Peyer's patch (tissue), 4 donors: ENCODE measurements at regions not wholly inside any gene's neighbourhood (a gene's known extent, or its start where the extent isn't known, plus 50 kb on each side); places are given as distances from the start of the nearest gene placed in this dataset.

Source experiments
- DNase-seq, 3 donors: peaks; one replicate each; pipeline ENCODE4 v3.0.0-alpha.2; 2017 to 2019
- H3K27ac ChIP-seq, 4 donors: fragments of 200-600 bp; sonication (generic); one replicate each; pipeline ENCODE4 v1.5.1; 2016 to 2019
- H3K27me3 ChIP-seq, 2 donors: fragments of 200-600 bp; sonication (generic); one replicate each; pipeline ENCODE4 v1.5.1; 2019
- H3K36me3 ChIP-seq, 3 donors: fragments of 200-600 bp; sonication (generic); one replicate each; pipeline ENCODE4 v1.5.1; 2016 to 2019
- H3K4me1 ChIP-seq, 4 donors: fragments of 200-600 bp; sonication (generic); one replicate each; pipeline ENCODE4 v1.5.1; 2016 to 2019
- H3K4me3 ChIP-seq, 4 donors: fragments of 200-600 bp; sonication (generic); 1 replicate in 3 of 4; 2 replicates in 1 of 4; pipeline ENCODE4 v1.5.1; 2016 to 2019; ENCODE audit warnings: mild to moderate bottlenecking in 1 of 4
- H3K9me3 ChIP-seq, 4 donors: fragments of 200-600 bp; sonication (generic); one replicate each; pipeline ENCODE4 v1.5.1; 2016 to 2019; ENCODE audit warnings: mild to moderate bottlenecking in 1 of 4
- CTCF ChIP-seq, 6 experiments: fragments of 450-650 bp in 4 of 6; fragments of 200-600 bp in 2 of 6; sonication (generic) in 1 of 6; IDR thresholded peaks; one replicate each; pipeline ENCODE4 v1.5.1; 2017 to 2019; ENCODE audit warnings: antibody characterized with exemption in 6 of 6, mild to moderate bottlenecking in 3 of 6, moderate library complexity in 1 of 6
- POLR2A ChIP-seq, 2 donors: fragments of 450-650 bp; IDR thresholded peaks; one replicate each; pipeline ENCODE4 v1.5.1; 2017; ENCODE audit warnings: antibody characterized with exemption in 2 of 2, mild to moderate bottlenecking in 2 of 2, moderate library complexity in 2 of 2

DNA sequence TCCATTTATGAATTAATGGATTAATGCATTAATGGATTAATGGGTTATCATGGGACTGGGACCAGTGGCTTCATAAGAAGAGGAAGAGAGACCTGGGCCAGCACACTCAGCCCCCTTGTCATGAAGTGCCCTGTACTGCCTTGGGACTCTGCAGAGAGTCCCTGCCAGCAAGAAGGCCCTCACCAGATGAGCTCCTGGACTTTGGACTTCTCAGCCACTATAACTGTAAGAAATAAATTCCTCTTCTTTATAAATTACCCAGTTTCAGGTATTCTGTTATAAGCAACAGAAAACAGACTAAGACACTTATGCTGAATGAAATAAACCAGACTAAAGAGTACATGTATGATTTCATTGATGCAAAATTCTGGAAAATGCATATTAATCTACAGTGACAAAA is 119.4 kb upstream of the MSX1 start:
- no peaks in the 10 kb centered on the region for H3K4me1 ChIP-seq
- no peaks in the 10 kb centered on the region for H3K9me3 ChIP-seq
- no peak overlapping the region for H3K4me3 ChIP-seq
- no peaks in the 10 kb centered on the region for H3K36me3 ChIP-seq
- no peak for TF ChIP-seq POLR2A (IDR thresholded peaks at IDR 0.05)
- no peak for TF ChIP-seq CTCF (IDR thresholded peaks at IDR 0.05)
- H3K27ac ChIP-seq, result no peak overlapping the region
- H3K27me3 ChIP-seq, result no peaks in the 10 kb centered on the region
- no peak for DNase-seq

GRCh38 chr4:4735870-4736269 is 123.6 kb upstream of the MSX1 start:
- TF ChIP-seq POLR2A (IDR thresholded peaks at IDR 0.05) (no peak), CTCF (IDR thresholded peaks at IDR 0.05) (no peak)

DNA sequence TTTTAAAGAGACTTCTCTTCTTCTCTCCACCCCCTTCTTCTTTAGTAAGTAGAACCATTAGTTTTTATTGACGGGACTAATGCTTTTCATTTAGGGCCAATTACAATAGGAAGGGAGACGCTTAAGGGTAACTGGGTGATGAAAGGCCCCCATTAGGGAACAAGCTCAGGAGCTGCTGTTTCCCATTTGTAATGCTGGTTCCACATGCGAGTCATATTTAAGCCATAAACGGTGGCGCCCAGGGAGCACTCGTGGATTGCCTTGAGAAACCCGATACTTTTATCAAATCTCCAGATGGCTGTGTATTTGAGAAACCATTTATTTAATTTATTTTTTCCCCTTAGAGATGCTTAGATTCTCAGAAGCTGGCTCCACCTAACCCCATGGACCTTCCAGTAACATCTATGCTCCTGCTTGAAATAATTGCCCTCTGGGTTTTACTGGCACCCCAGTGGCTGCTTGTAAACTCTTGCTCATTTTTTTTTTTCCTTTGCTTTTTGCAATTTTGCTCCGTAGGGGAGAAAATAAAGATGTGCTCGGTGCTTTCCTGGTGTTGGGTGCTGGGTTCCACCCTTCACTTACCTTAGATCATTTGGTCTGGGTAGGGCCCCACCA is 124.2 kb upstream of the MSX1 start:
- Histone ChIP-seq H3K27ac (no peak overlapping the region), H3K36me3 (no peaks in the 10 kb centered on the region), H3K4me1 (no peaks in the 10 kb centered on the region), H3K27me3 (no peaks in the 10 kb centered on the region), H3K9me3 (no peaks in the 10 kb centered on the region), H3K4me3 (no peak overlapping the region)
- TF ChIP-seq POLR2A (IDR thresholded peaks at IDR 0.05) (no peak), CTCF (IDR thresholded peaks at IDR 0.05) (no peak)
- no peak for DNase-seq

More at GRCh38 chr4:4735870-4736269, 123.6 kb upstream of the MSX1 start:
- Histone ChIP-seq H3K9me3 (no peaks in the 10 kb centered on the region), H3K27ac (no peak overlapping the region), H3K4me1 (no peaks in the 10 kb centered on the region), H3K27me3 (no peaks in the 10 kb centered on the region), H3K36me3 (no peaks in the 10 kb centered on the region), H3K4me3 (no peak overlapping the region)
- no peak for DNase-seq

DNA sequence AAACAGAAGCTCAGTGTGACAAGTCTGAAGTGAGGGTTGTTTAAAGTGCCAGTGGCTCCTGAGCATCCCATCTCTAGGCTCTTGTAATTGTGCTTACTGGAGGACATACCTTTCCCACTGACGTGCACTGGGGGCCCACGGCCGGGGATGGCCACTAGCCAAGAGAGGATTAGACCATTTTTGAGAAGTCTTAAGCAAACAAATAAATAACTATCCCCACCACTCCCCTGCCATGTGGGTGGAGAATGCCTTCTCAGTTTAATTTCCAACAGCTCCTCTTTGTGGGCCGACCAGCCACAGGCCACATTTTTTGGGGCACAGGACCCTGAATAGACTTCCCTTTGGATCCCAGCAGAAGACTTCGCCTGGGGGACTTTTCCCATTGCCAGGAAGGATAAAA is 125.0 kb upstream of the MSX1 start:
- H3K9me3 ChIP-seq, result no peaks in the 10 kb centered on the region
- no peaks in the 10 kb centered on the region for H3K4me1 ChIP-seq
- H3K27ac ChIP-seq, result no peak overlapping the region
- DNase-seq, result no peak
- no peak overlapping the region for H3K4me3 ChIP-seq
- H3K36me3 ChIP-seq, result no peaks in the 10 kb centered on the region
- H3K27me3 ChIP-seq, result no peaks in the 10 kb centered on the region
- TF ChIP-seq POLR2A (IDR thresholded peaks at IDR 0.05) (no peak), CTCF (IDR thresholded peaks at IDR 0.05) (no peak)

DNA sequence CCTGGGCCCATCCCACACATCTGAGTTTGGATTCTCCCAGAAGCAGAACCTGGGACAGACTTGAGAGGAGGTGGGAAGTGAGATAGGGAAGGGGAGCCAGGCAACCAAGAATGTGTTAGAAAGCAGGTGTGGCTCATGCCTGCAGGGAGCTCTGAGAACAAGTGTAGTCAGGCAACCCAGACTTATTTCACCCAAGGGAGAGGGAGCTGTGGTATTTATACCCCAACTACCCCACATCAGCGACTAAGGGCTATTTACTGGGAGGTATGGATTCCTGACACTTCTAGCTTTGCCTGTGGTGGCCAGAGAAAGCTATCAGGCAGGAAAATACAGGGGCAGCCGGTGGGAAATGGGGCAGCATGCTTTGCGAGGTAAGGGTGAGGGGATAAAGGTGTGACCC is 125.8 kb upstream of the MSX1 start:
- no peaks in the 10 kb centered on the region for H3K4me1 ChIP-seq
- H3K9me3 ChIP-seq, result no peaks in the 10 kb centered on the region
- no peak for TF ChIP-seq CTCF (IDR thresholded peaks at IDR 0.05)
- no peak for TF ChIP-seq POLR2A (IDR thresholded peaks at IDR 0.05)
- no peaks in the 10 kb centered on the region for H3K36me3 ChIP-seq
- DNase-seq, result no peak
- H3K27ac ChIP-seq, result no peak overlapping the region
- H3K4me3 ChIP-seq, result no peak overlapping the region
- H3K27me3 ChIP-seq, result no peaks in the 10 kb centered on the region

DNA sequence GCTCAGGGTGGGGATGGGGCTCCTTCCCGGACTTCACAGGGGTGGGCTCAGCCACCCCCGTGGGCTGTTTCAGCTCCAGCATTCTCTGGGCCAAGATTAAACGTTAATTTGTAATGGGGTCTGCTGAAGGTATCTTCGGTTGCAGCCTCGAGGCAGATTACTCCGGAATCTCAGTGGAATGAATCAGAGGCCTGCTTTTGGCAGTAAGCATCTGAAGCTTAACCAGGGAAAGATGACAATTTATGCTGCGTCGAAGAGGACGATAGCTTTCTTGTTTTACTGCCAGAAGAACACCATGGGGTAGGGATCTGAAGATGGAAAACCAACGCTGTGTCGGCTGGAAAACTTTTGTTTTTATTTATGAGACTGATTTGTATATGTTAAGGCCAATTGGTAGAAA is 129.2 kb upstream of the MSX1 start:
- H3K4me1 ChIP-seq, result no peaks in the 10 kb centered on the region
- no peak for DNase-seq

More for the DNA sequence above, 129.2 kb upstream of the MSX1 start:
- Histone ChIP-seq H3K9me3 (peaks cover 0 to 10% (median 0%) of the 10 kb centered on the region in 4 donors), H3K36me3 (no peaks in the 10 kb centered on the region), H3K27ac (no peak overlapping the region), H3K4me3 (no peak overlapping the region), H3K27me3 (no peaks in the 10 kb centered on the region)
- TF ChIP-seq CTCF (IDR thresholded peaks at IDR 0.05), result no peak
- no peak for TF ChIP-seq POLR2A (IDR thresholded peaks at IDR 0.05)
